ENCODE measurements at regions not wholly inside any gene's neighbourhood (a gene's known extent, or its start where the extent isn't known, plus 50 kb on each side); places are given as distances from the start of the nearest gene placed in this dataset.

DNA sequence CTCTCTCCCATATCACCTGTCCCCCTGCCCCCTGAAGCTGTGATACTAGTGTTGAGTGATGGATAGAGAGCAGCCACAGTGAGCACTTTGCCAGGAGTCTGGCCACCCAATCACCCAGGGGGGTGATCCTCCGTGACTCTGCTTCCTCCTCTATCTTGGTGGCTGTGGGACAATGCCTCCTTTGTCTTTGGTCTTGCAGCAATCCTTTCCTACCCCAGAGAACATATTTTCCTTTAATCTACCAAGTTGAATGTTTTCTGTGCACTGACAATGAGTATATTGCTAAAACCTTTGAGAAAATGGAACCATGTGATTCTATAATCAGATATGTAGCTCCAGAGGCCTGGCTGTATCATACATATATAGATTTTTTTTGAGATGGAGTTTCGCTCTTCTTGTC, 58.1 kb upstream of the HEPHL1 start:
- intact Hi-C loops (cut with micrococcal nuclease), result no loop called here

DNA sequence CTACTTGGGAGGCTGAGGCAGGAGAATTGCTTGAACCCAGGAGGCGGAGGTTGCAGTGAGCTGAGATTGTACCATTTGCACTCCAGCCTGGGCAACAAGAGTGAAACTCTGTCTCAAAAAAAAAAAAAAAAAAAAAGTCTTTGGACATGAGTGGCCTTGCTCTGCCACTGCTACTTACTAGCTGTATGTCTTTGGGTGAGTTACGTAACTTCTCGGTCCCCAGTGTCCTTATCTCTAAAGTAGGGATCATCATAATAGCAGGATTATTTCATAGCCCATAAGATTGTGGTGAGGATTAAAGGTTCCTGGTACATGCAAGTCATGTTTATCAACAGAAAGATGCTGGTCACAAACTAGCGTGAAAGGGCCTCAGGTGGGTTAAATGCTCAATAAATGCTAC, 53.9 kb upstream of the HEPHL1 start:
- TF ChIP-seq EZH2 (IDR thresholded peaks at IDR 0.05; ENCODE audit: borderline replicate concordance, insufficient read depth, low read depth, low read length, poor library complexity, severe bottlenecking), result no peak
- TF ChIP-seq, protein P1, sequence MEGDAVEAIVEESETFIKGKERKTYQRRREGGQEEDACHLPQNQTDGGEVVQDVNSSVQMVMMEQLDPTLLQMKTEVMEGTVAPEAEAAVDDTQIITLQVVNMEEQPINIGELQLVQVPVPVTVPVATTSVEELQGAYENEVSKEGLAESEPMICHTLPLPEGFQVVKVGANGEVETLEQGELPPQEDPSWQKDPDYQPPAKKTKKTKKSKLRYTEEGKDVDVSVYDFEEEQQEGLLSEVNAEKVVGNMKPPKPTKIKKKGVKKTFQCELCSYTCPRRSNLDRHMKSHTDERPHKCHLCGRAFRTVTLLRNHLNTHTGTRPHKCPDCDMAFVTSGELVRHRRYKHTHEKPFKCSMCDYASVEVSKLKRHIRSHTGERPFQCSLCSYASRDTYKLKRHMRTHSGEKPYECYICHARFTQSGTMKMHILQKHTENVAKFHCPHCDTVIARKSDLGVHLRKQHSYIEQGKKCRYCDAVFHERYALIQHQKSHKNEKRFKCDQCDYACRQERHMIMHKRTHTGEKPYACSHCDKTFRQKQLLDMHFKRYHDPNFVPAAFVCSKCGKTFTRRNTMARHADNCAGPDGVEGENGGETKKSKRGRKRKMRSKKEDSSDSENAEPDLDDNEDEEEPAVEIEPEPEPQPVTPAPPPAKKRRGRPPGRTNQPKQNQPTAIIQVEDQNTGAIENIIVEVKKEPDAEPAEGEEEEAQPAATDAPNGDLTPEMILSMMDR (IDR thresholded peaks at IDR 0.05), result no peak
- H4K20me1 ChIP-seq (ENCODE audit: control insufficient read depth, insufficient read depth, low read length, poor library complexity, severe bottlenecking), result no peaks in the 10 kb centered on the region
- no peak overlapping the region for H3K4me3 Mint-ChIP-seq
- H3K36me3 ChIP-seq (replicated peaks in 1 of 2; ENCODE audit: control extremely low read depth in 1 of 2, control insufficient read depth in 1 of 2, extremely low read depth in 1 of 2, insufficient read depth in 2 of 2, low read length in 1 of 2), result no peaks in the 10 kb centered on the region
- no peak overlapping the region for H3K27ac ChIP-seq (ENCODE audit: low read length in 2 of 2)
- H3K9me3 Mint-ChIP-seq (ENCODE audit: insufficient read depth), result no peaks in the 10 kb centered on the region
- H3K9me3 ChIP-seq (ENCODE audit: control extremely low read depth in 1 of 3, control insufficient read depth in 2 of 3, insufficient read depth in 1 of 3, low read length in 2 of 3), result no peaks in the 10 kb centered on the region
- intact Hi-C loops (cut with micrococcal nuclease), result no loop called here
- DNase-seq (no peak), ATAC-seq (ENCODE audit: low read depth) (no peak)
- H3K27me3 ChIP-seq (replicated peaks in 1 of 4; ENCODE audit: control extremely low read depth in 1 of 4, control insufficient read depth in 3 of 4, insufficient read depth in 4 of 4, low read length in 3 of 4), result no peaks in the 10 kb centered on the region
- no peak overlapping the region for H3K4me2 ChIP-seq (replicated peaks; ENCODE audit: low read depth, low read length, poor library complexity, severe bottlenecking)
- no peak overlapping the region for H3K9ac ChIP-seq (ENCODE audit: low read length)
- WGBS (ENCODE audit: insufficient coverage), result no CpG with 5 or more reads among the region's 4 CpGs
- no peak overlapping the region for H3K27ac Mint-ChIP-seq
- POLR2A ChIA-PET, result no interaction called here
- H3K4me1 Mint-ChIP-seq, result no peaks in the 10 kb centered on the region
- H2AFZ ChIP-seq (ENCODE audit: insufficient read depth, low read depth, low read length, poor library complexity, severe bottlenecking), result no peak overlapping the region
- CTCF ChIA-PET, result no interaction called here
- H3K4me1 ChIP-seq (ENCODE audit: control insufficient read depth in 2 of 2, insufficient read depth in 2 of 2, low read length in 2 of 2), result no peaks in the 10 kb centered on the region
- no peaks in the 10 kb centered on the region for H3K79me2 ChIP-seq (ENCODE audit: control insufficient read depth, insufficient read depth, low read length)
- H3K27me3 Mint-ChIP-seq, result peaks cover 7% of the 10 kb centered on the region
- H3K4me3 ChIP-seq (ENCODE audit: control extremely low read depth in 1 of 5, extremely low read depth in 1 of 5, insufficient read depth in 1 of 5, low read depth in 2 of 5, low read length in 4 of 5), result no peak overlapping the region

More for the DNA sequence above, 58.1 kb upstream of the HEPHL1 start:
- H3K4me1 ChIP-seq (ENCODE audit: control insufficient read depth in 2 of 2, insufficient read depth in 2 of 2, low read length in 2 of 2), result no peaks in the 10 kb centered on the region
- H3K4me3 Mint-ChIP-seq, result no peak overlapping the region
- no peak overlapping the region for H3K4me2 ChIP-seq (replicated peaks; ENCODE audit: low read depth, low read length, poor library complexity, severe bottlenecking)
- H3K9me3 Mint-ChIP-seq (ENCODE audit: insufficient read depth), result no peaks in the 10 kb centered on the region
- ATAC-seq (ENCODE audit: low read depth) (no peak), DNase-seq (no peak)
- ChIA-PET CTCF (no interaction called here), POLR2A (no interaction called here)
- no peaks in the 10 kb centered on the region for H3K4me1 Mint-ChIP-seq
- H4K20me1 ChIP-seq (ENCODE audit: control insufficient read depth, insufficient read depth, low read length, poor library complexity, severe bottlenecking), result no peaks in the 10 kb centered on the region
- 100% methylated on average over 1 of the region's 2 CpGs for WGBS (ENCODE audit: insufficient coverage)
- H3K27me3 ChIP-seq (replicated peaks in 1 of 4; ENCODE audit: control extremely low read depth in 1 of 4, control insufficient read depth in 3 of 4, insufficient read depth in 4 of 4, low read length in 3 of 4), result no peaks in the 10 kb centered on the region
- H3K36me3 ChIP-seq (replicated peaks in 1 of 2; ENCODE audit: control extremely low read depth in 1 of 2, control insufficient read depth in 1 of 2, extremely low read depth in 1 of 2, insufficient read depth in 2 of 2, low read length in 1 of 2), result no peaks in the 10 kb centered on the region
- H3K4me3 ChIP-seq (ENCODE audit: control extremely low read depth in 1 of 5, extremely low read depth in 1 of 5, insufficient read depth in 1 of 5, low read depth in 2 of 5, low read length in 4 of 5), result no peak overlapping the region
- no peak overlapping the region for H2AFZ ChIP-seq (ENCODE audit: insufficient read depth, low read depth, low read length, poor library complexity, severe bottlenecking)
- no peak overlapping the region for H3K27ac ChIP-seq (ENCODE audit: low read length in 2 of 2)
- TF ChIP-seq, protein P1 (IDR thresholded peaks at IDR 0.05), result no peak
- TF ChIP-seq EZH2 (IDR thresholded peaks at IDR 0.05; ENCODE audit: borderline replicate concordance, insufficient read depth, low read depth, low read length, poor library complexity, severe bottlenecking), result no peak
- no peak overlapping the region for H3K27ac Mint-ChIP-seq
- H3K27me3 Mint-ChIP-seq, result peaks cover 4% of the 10 kb centered on the region
- no peak overlapping the region for H3K9ac ChIP-seq (ENCODE audit: low read length)
- no peaks in the 10 kb centered on the region for H3K79me2 ChIP-seq (ENCODE audit: control insufficient read depth, insufficient read depth, low read length)
- H3K9me3 ChIP-seq (ENCODE audit: control extremely low read depth in 1 of 3, control insufficient read depth in 2 of 3, insufficient read depth in 1 of 3, low read length in 2 of 3), result no peaks in the 10 kb centered on the region

All from B cell (primary cell).